ENCODE measurements at regions not wholly inside any gene's neighbourhood (a gene's known extent, or its start where the extent isn't known, plus 50 kb on each side); places are given as distances from the start of the nearest gene placed in this dataset.

GRCh38 chr7:136210079-136210478 is 232.9 kb upstream of the MTPN start:
- Histone ChIP-seq H3K4me1 (no peaks in the 10 kb centered on the region), H3K9me3 (peaks cover 0 to 6% (median 0%) of the 10 kb centered on the region in 11 donors), H3K36me3 (no peaks in the 10 kb centered on the region), H3K27ac (no peak overlapping the region), H3K27me3 (no peaks in the 10 kb centered on the region), H3K4me3 (no peak overlapping the region)
- ATAC-seq = no peak
- DNase-seq = no peak
- no peak for TF ChIP-seq CTCF (IDR thresholded peaks at IDR 0.05)
- intact Hi-C loops (cut with DNase I) = no loop called here

GRCh38 chr7:136205956-136206355 is 228.8 kb upstream of the MTPN start:
- Histone ChIP-seq H3K9me3 (no peaks in the 10 kb centered on the region), H3K27ac (no peak overlapping the region), H3K4me3 (no peak overlapping the region), H3K36me3 (no peaks in the 10 kb centered on the region), H3K4me1 (no peaks in the 10 kb centered on the region), H3K27me3 (no peaks in the 10 kb centered on the region)
- intact Hi-C loops (cut with DNase I) = no loop called here
- WGBS, 2 donors = 76 to 81% methylated on average over 1 of the region's 1 CpG
- DNase-seq (no peak), ATAC-seq (no peak)
- no peak for TF ChIP-seq CTCF (IDR thresholded peaks at IDR 0.05)

- DNase-seq (no peak), ATAC-seq (no peak)
- WGBS, 2 donors = 58 to 81% methylated on average over 1 of the region's 1 CpG
Observed at GRCh38 chr7:136198168-136198567, 221.0 kb upstream of the MTPN start.

GRCh38 chr7:136194878-136195277 is 217.7 kb upstream of the MTPN start:
- DNase-seq = no peak
- Histone ChIP-seq H3K4me3 (no peak overlapping the region), H3K9me3 (peaks cover 0 to 57% (median 16%) of the 10 kb centered on the region in 11 donors), H3K36me3 (no peaks in the 10 kb centered on the region), H3K27ac (no peak overlapping the region), H3K4me1 (no peaks in the 10 kb centered on the region), H3K27me3 (no peaks in the 10 kb centered on the region)
- TF ChIP-seq CTCF (IDR thresholded peaks at IDR 0.05) = no peak
- ATAC-seq = no peak
- intact Hi-C loops (cut with DNase I) = no loop called here
- 84 to 88% methylated on average over 1 of the region's 1 CpG for WGBS, 2 donors

More at GRCh38 chr7:136198168-136198567, 221.0 kb upstream of the MTPN start:
- no peaks in the 10 kb centered on the region for H3K36me3 ChIP-seq
- no peak overlapping the region for H3K4me3 ChIP-seq
- TF ChIP-seq CTCF (IDR thresholded peaks at IDR 0.05) = no peak
- intact Hi-C loops (cut with DNase I) = no loop called here
- H3K27ac ChIP-seq = no peak overlapping the region
- no peaks in the 10 kb centered on the region for H3K27me3 ChIP-seq
- no peaks in the 10 kb centered on the region for H3K4me1 ChIP-seq
- peaks cover 0 to 57% (median 16%) of the 10 kb centered on the region in 11 donors for H3K9me3 ChIP-seq

GRCh38 chr7:136193940-136194339 is 216.8 kb upstream of the MTPN start:
- ATAC-seq (no peak), DNase-seq (no peak)
- peaks cover 0 to 54% (median 16%) of the 10 kb centered on the region in 11 donors for H3K9me3 ChIP-seq
- no peaks in the 10 kb centered on the region for H3K27me3 ChIP-seq
- 86 to 87% methylated on average over 6 of the region's 6 CpGs for WGBS, 2 donors
- H3K4me3 ChIP-seq = no peak overlapping the region
- H3K4me1 ChIP-seq = no peaks in the 10 kb centered on the region
- intact Hi-C loops (cut with DNase I) = no loop called here
- no peaks in the 10 kb centered on the region for H3K36me3 ChIP-seq
- H3K27ac ChIP-seq = no peak overlapping the region
- no peak for TF ChIP-seq CTCF (IDR thresholded peaks at IDR 0.05)
